ENCODE measurements at regions not wholly inside any gene's neighbourhood (a gene's known extent, or its start where the extent isn't known, plus 50 kb on each side); places are given as distances from the start of the nearest gene placed in this dataset.
"Not testable (repeated sequence)": the region's sequence is repeated elsewhere in the genome, so short reads cannot be mapped to it uniquely, and the experiment has no call there.

DNA sequence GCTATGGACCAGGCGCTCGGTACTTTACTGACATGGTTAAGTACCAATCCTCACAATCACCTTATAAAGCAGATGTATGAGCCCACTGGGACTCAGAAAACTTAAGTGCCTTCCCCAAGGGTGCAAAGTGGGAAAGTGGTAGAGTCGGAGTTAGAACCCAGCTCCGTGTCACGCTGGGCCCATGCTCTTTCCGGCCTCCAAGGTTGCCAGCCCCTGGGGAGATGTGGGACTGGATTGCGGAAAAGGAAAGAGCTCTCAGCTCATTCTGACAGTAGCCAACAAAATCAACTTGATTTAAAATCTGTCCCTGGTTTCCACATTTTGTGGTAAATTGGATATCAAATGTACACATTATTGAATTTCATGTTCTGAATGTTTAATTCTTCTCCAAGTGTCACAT, 403.8 kb downstream of the DCDC2C start:
- DNase-seq (ENCODE audit: missing footprints), result no peak
- intact Hi-C loops (cut with DNase I), result no loop called here
- no peak for ATAC-seq

DNA sequence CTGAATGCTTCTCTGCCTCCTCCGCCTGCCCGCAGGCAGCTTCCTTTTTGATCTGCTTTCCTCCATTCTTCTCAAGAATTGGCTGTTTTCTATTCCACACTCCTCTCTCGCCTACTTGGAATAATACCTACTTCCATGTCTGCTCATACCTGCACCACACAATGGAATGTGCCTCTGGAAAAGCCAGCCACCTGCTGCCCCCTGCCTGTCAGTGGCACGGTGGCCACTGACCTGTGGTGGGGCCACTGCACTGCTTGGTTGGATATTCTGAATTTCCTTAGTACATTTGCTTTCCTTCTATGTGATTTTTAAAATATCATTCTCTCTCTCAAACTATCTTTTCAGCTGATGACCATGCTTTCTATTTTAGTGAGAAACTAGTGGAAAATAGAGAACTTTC, 406.9 kb downstream of the DCDC2C start:
- intact Hi-C loops (cut with DNase I), result no loop called here
- no peak for DNase-seq (ENCODE audit: missing footprints)
- ATAC-seq, result no peak

DNA sequence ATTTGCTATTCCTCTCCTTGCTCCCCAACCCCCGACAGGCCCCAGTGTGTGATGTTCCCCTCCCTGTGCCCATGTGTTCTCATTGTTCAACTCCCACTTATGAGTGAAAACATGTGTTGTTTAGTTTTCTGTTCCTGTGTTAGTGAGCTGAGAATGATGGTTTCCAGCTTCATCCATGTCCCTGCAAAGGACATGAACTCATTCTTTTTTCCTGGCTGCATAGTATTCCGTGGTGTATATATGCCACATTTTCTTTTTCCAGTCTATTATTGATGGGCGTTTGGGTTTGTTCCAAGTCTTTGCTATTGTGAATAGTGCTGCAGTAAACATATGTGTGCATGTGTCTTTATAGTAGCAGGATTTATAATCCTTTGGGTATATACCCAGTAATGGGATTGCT, 412.1 kb downstream of the DCDC2C start:
- not testable (repeated sequence) for DNase-seq (ENCODE audit: missing footprints)

DNA sequence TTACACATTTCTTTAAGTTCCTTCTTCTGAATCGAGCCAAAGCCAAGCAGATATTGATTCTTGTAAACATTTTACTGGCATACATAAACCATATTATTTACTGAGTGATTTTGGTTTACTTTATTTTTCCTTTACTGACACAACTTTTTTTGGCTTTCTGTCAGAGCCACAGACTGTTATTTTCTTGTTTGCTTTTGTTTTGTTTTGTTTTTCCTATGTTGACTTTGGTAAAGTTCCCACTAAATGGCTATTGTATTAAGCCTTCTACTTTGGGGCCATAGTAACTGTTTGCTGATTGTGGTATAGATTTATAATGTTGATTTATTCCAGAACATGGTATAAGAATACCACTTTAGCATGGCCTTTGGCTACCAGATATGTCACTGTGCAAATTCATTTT, 419.4 kb downstream of the DCDC2C start:
- ATAC-seq (no peak), DNase-seq (ENCODE audit: missing footprints) (no peak)
- intact Hi-C loops (cut with DNase I), result no loop called here

More for the DNA sequence above, 412.1 kb downstream of the DCDC2C start:
- ATAC-seq; intact Hi-C loops (cut with DNase I): not testable (repeated sequence)

DNA sequence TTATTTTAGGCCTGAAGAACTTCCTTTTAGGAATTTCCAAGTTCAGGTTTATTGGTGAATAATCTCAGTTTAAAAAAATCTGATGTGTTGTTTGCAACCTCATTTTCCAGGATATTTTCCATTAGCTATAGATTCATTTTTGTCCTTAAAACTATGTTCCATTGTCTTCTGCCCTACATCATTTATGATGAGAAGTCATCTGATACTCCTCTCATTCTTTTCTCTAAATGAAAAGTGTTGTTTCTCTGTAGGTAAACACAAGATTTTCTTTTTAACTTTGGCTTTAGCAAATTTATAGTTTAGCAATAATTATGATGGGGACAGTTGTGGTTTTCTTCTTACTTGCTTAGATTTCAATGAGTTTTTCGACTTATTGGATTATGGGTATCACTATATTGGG, 427.3 kb downstream of the DCDC2C start:
- DNase-seq (ENCODE audit: missing footprints) (no peak), ATAC-seq (no peak)
- intact Hi-C loops (cut with DNase I), result no loop called here

DNA sequence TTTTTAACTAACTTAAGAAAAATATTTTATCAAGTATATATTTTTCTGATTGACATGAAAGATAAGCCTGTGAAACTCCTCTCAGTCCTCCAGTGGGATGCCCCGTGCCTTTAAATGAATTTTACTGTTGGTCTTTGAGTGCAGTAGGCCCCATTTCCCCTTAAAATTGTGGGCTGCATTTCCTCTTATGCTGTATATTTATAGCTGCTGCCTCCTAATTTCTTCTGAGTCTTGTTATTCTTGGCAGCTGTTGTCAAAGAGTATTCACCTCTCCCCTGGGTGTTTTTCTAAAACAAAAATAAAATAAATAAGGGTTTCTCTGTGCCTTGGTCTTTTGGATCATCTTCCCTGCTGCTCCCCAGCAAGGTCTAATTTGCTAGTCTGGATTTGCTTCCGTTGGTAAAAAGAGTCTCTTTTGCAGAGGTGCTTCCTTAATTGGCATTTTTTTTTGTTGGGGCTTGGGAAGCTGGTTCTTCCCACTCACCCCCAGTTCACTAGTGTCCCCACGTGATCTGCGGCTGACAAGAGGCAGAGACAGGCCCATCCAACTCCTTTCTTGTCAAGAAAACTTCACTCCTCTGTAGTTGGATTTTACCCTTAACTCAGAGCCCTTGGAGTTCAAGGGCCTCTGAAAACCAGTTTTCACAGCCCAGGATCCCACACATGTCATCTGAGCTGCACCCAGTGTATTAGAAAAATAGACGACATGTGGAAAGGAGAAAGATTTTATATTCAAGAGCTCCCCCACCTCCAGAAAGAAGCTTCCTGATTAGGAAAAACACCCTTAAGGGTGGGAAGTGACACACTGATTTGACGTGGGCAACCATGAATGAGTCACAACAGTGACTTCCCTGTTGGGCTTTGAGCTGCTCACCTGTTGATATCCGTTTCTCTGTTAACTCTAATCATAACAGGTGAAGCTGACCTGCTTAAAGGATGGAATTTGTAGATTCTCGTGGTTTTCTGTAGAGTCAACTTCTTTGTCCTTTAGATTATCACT, 431.5 kb downstream of the DCDC2C start:
- ATAC-seq (no peak), DNase-seq (ENCODE audit: missing footprints) (no peak)
- intact Hi-C loops (cut with DNase I), result no loop called here

DNA sequence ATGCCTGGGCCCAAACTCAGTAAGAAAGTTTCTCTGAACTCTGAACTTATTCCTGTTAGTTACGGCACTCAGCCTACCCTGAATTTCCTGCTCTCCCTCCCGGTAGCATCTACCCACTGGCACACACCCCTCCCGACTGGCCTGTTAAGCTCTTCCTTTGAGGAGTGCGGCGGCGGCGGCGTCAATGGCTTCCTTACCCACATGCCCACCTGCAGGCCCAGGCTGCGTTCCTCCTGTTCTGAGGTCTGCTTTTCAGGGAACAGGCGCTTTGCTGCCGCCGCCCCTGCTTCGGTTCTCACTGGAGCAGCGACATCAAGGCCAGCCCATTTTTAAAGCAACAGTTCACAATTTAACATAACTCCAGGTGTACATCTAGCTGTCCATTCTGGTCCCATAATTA, 432.4 kb downstream of the DCDC2C start:
- ATAC-seq (no peak), DNase-seq (ENCODE audit: missing footprints) (no peak)
- intact Hi-C loops (cut with DNase I), result no loop called here

DNA sequence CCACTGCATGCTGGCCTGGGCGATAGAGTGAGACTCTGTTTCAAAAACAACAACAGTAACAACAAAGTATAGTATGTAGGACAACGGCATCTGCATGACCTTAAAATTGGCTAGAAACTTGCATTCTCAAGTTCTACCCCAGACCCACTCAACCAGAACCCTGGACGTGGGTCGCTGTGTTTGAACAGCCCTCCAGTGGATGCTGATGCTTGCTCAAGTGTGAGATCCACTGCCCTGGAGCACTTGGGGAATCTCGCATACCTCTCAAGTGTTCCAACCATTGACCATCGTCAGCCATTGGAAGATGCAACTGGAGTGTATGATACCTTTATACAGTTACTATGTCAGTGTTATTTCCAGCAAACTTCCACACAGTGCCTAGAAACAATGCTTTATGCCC, 435.9 kb downstream of the DCDC2C start:
- DNase-seq (ENCODE audit: missing footprints) (no peak), ATAC-seq (no peak)

DNA sequence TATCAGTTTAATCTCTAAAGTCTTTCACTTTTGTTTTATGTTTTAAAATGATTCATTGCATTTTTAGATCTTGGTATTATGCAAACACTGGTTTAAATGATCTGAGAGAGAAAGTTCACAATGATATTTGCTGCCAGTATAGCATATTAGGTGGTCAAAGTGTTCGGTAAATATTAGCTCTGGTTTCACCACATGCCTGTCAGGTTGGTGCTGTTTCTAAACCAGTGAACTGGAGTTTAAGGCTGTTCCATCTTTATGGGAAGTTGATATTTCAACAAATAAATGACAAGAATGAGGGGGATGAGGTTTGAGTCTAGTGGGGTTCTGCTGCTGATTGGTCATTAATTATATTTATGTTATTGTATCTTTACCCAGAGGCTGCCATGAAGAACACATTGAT, 436.4 kb downstream of the DCDC2C start:
- ATAC-seq, result no peak
- intact Hi-C loops (cut with DNase I), result no loop called here

More for the DNA sequence above, 435.9 kb downstream of the DCDC2C start:
- intact Hi-C loops (cut with DNase I), result no loop called here

DNA sequence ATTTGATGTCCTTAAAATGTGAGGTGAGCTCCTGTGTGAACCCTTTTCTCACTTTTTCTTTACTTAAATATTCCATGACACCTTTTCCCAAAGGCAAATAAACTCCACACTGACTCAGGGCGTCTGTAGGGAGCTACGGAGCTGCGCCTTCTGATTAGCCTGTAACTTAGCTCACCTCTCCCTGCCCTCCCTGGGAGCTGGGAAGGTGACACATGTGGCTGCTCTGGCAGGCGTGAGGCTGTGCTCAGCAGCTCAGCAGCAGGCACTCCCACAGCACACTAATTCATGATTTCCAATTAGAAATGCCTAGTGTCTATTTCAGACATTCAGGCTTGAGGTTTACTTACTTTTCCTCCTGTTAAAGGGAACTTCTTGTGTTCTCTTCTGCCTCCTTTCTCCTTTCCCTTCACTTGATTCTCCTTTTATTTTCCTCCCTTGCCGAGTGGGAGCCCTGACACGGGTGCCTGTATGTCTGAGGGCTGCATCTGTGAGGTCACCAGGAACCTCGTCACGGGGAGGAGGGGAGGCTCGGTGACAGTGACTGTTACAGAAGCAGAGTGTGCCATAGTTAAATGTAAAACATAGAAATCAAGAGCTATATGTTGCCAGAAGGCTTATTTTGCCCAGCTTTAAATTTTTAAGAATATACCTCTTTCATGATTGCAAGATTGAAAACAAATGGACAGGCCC, 437.1 kb downstream of the DCDC2C start:
- intact Hi-C loops (cut with DNase I), result no loop called here
- no peak for ATAC-seq
- DNase-seq (ENCODE audit: missing footprints), result no peak

More for the DNA sequence above, 436.4 kb downstream of the DCDC2C start:
- no peak for DNase-seq (ENCODE audit: missing footprints)

DNA sequence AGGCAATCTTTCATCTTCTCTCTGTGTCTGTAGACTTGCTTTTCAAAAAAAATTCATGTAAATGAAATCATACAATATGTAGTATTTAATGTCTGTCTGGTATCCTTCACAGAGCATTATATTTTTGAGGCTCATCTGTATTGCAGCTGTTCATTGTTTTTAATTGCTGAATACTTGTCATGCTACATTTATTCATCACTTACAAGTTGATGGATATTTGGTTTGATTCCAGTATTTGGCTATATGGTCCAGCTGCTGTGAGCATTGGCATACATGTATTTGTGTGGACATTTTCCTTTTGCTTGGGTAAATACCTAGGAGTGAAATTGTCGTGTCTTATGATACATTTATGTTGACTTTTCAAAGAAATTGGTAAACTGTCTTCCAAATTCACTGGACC, 441.4 kb downstream of the DCDC2C start:
- intact Hi-C loops (cut with DNase I), result no loop called here
- ATAC-seq, result no peak

DNA sequence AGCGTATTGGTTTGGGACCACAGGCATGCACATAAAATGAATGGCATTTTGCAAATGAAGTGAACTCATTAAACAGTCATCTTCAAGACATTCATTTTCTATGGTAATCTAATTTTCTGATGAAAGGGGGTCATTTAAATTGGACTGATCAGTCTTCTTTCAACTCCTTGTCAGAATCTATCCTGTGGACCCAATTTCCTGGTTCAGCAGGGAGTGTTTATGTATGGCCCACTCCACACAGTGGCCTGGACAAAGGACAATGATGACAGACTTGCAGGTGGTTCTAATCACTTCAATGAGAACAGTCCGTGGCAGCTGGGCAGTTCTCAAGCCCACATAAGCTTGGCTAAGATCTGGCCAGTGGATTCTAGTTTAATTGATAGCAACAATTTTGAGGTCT, 448.1 kb downstream of the DCDC2C start:
- DNase-seq (ENCODE audit: missing footprints) (no peak), ATAC-seq (no peak)
- intact Hi-C loops (cut with DNase I), result no loop called here

More for the DNA sequence above, 441.4 kb downstream of the DCDC2C start:
- no peak for DNase-seq (ENCODE audit: missing footprints)

DNA sequence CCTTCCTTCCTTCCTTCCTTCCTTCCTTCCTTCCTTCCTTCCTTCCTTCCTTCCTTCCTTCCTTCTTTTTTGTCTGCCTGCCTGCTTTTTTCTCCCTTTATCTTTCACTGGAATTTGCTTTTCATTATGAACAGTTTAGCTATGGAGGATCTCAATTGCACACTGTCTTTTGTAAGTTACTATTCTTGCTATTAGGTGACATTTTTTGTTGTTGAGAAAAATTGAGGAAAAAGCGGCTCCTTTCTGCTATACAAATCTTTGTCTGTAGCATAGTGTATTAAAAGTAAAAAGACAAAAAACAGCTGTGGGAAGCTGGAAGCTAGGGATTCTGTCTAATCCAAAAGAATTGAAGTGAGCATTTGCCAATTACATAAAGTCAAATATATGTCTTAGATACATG, 448.7 kb downstream of the DCDC2C start:
- DNase-seq (ENCODE audit: missing footprints) (no peak), ATAC-seq (no peak)
- intact Hi-C loops (cut with DNase I), result no loop called here

DNA sequence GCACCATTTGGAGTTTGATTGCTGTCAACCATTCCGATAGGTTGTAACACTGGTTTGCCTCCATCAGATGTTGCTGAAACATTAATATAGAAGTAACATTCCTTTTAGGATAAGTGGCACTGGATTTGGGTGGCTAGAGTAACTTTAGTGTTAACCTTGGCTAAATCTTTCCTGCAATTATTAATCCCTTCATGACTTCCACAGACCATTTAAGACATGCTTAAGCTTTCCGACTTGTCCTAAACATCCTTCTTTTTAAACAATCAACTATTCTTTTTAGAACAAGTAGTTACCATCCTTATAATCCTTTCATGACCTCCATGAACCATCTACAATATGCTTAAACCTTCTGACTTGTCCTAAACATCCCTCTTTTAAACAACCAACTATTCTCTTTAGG, 465.5 kb downstream of the DCDC2C start:
- DNase-seq (ENCODE audit: missing footprints), result no peak
- no peak for ATAC-seq
- intact Hi-C loops (cut with DNase I), result no loop called here

DNA sequence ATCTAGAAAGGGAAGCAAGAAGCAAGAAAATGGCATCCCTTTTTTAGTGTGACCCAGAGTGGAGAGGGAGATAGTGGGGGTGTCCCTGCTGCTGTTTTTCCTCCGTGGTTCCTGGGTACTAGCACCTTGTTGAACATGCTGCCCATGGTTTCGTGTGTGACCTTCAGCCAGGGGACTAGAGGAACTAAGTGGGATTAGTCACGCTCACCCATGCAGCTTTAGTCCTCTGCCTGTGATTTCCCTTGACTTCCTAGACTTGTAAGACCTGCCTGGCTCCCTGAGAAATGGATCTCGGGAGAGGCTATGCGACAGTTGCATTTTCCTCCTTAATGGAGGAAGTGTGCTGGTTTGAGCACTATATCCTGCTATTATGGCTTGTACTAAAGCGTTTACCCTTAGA, 471.4 kb downstream of the DCDC2C start:
- intact Hi-C loops (cut with DNase I), result no loop called here
- DNase-seq (ENCODE audit: missing footprints) (no peak), ATAC-seq (no peak)

DNA sequence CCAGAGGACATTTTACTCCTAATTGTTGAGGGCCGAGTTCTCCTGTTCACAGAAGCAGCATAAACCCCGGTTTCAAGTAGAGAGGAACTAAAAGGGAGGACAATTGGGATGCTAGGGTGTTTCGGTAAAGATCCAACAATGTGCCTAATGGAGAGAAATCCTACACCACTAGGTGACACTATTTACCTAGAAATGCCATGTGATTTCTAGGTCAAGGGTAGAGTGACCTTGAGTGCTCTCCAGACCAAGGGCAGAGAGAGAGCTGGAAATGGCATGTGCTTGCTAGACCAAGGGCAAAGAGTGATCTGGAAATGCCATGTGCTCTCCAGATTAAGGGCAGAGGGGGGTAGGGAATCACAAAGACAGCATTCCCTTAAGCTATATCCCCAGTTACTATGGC, 472.0 kb downstream of the DCDC2C start:
- intact Hi-C loops (cut with DNase I), result no loop called here
- ATAC-seq, result no peak
- no peak for DNase-seq (ENCODE audit: missing footprints)

DNA sequence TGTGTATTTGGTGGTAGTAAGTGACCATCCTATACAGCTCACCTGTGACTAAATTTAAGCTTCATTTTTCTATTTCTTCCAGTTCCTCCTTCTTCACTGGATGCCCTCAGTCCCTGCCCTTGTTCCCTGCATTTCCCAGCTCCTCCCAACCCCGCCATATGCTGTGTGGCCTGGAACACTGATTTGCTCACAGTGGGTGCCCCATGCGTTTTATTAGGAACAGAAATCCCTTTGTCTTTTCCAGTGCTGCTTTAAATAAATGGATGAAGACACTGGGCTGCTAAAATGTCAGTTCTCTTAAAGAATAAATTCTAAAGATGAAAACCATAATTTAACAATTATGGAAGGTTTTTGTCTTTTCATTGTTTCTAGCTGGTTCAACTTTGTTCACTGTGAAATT, 477.3 kb downstream of the DCDC2C start:
- no peak for ATAC-seq
- intact Hi-C loops (cut with DNase I), result no loop called here
- no peak for DNase-seq (ENCODE audit: missing footprints)

DNA sequence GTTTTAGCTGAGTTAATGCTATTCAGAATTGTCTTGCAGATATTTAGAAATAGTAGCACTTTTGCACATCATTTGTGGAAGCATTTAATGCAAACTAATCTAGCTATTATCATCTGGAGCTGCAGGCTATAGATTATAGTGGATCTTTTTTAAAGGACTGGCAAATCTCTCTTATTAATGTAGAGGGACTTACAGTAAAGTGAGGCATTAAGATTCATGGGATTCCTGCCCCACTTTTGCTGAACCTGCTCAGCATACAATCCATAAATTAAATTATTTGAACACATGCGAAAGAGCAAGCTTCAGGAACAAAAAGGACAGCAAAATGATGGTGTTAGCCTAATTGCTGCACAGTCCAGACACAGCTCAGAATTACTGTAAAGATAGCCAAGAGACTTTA, 477.7 kb downstream of the DCDC2C start:
- intact Hi-C loops (cut with DNase I), result no loop called here
- ATAC-seq (no peak), DNase-seq (ENCODE audit: missing footprints) (no peak)

DNA sequence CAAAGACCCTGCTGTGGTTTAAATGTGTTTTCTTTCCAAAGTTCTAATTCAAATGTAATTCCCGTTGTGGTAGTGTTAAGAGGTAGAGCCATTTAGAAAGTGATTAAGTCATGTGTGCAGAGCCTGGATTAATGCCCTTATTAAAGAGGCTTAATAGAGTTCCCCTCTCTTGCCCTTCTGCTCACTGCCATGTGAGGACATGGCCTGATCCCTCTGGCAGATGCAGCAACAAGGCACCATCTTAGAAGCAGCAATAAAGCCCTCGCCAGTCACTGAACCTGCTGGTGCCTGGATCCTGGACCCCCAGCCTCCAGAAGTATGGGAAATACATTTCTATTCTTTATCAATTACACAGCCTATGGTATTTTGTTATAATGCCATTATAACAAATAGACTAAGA, 485.2 kb downstream of the DCDC2C start:
- no peak for DNase-seq (ENCODE audit: missing footprints)
- intact Hi-C loops (cut with DNase I), result no loop called here
- ATAC-seq, result no peak

DNA sequence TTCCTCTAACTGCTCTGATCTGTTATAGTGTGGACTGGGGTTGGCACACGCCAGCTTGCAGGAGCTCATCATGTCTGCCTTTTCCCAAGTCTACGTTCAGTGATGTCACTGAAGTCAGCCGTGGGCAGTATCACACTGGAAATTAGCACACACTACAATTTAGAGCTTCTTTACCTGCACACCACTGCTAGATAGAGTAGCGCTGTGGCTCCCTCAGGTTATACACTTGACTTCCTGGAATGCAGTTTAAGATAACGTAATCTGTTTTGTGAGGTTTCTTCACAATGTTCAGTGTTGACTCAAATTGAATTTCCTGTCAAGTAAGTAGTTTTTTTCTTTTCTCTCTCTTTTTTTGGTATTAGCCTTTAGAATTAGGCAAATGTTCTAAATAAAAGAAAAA, 487.2 kb downstream of the DCDC2C start:
- ATAC-seq, result no peak
- DNase-seq (ENCODE audit: missing footprints), result no peak
- intact Hi-C loops (cut with DNase I), result no loop called here
